Iris pigment epithelial cell (primary cell): ENCODE measurements at regions not wholly inside any gene's neighbourhood (a gene's known extent, or its start where the extent isn't known, plus 50 kb on each side); places are given as distances from the start of the nearest gene placed in this dataset.
"Not testable (repeated sequence)": the region's sequence is repeated elsewhere in the genome, so short reads cannot be mapped to it uniquely, and the experiment has no call there.

Source experiments
- DNase-seq: peaks from one replicate; pipeline ENCODE4 v3.0.0-alpha.2; 2011; ENCODE audit warnings: low read depth

DNA sequence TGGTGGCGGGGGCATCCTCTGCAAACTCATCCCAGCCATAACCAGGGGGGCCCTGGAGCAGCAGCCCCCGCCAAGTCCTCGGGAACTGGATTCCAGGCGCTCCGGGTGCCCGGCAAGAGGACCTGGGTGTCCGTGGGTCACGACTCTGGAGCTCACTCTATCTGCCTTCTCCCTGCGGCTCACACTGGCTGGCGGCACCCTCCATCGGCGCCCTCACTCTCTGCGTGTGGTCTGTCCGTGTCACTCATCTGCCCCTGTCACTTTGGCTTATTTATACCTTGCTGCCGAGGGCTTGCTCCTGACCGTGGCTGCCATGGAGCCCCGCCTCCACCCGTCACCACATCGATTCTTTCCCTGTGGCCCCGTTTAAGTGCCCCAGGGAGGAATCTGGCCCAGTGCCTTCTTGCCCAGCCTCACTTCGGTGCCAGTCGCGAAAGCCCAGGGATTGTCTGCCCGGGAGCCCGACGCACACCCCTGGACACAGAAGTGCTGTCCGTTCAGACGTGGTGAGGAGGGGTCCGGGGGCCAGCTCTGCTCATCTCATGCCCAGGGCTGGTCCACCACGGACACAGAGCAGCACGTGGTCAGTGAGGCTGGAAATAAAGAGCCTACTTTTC lies 115.7 kb upstream of the ZNF469 start:
- DNase-seq, result not testable (repeated sequence)

DNA sequence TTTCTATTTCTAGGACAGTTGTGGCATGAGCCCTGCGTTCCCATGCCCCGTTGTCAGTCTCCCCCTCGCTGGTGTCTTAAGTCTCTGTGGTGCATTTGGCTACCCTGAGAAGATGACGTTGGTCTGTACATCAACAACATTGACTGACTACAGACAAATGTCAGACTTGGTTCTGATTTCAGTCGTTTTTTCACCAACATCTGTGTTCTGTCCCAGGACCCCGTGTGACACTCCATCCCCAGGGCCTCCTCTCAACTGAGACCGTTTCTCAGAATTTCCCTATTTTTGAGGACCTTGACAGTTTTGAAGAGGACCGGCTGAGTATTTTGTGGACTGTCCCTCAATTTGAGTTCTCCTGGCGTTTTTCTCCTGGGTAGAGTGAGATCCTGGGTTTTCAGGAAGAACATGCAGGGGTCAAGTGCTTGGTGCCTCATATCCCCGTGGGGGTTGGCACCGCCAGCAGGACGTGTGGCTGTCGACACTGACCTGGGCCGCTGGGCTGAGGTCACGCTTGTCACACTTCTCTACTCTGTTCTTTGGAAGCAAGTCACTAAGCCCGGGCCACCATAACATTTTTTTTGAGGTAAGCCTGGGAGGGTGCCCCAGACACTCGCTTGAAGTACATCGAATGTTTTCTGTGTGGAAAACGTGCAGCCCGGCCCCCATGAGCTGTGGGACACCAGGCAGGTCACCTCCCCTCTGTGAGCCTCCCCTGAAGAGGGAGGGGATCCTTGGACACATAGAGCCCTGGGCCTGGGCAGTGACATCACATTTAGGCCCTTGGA lies 114.4 kb upstream of the ZNF469 start:
- not testable (repeated sequence) for DNase-seq

DNA sequence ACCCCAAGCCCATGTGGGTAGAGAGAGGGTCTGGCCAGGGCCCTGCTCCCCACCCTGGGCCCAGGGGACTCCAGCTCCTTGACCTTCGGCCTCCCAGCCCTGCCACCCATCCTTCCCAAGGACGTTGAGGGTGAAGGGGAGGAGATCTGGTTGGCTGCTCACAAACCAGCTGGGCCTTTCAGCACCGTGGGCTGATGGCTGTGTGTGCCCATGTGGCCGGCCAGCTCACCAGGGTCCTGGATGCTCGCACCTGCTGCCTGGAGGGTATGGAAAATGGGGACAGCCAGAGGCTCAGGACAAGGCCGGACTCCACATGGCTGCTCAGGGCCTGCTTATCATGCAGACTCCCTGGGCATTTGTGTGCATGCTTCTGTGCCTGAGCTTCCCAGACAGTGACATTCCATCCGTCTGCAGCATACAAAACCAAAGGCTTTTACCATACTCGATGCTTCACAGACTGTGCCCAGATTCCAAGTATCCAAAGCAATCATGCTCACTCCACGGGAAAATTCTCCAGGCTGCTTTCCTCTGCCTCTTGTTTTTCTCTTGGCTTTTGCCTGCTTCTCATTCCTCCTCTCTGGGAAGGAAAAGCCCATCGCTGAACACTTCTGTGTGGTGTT lies 112.5 kb upstream of the ZNF469 start:
- not testable (repeated sequence) for DNase-seq

DNA sequence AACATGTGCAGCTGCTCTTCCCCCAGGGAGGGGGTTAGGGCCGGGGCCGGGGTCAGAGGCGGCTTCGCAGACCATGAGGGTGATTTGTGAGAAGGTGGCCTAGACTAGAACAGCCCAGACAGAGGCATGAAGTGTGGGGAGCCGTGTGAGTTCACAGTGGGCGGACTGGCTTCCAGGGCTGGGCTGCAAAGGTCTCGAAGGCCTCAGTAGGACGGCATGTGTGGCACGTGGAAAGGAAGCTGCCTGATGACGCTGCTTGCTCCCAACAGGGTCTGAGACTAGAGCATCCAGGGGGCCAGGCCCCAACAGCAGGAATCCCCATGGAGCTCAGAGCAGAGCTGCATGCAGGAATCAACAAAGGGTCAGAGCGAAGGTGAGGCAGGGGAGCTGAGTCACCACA lies 111.5 kb upstream of the ZNF469 start:
- DNase-seq, result not testable (repeated sequence)

DNA sequence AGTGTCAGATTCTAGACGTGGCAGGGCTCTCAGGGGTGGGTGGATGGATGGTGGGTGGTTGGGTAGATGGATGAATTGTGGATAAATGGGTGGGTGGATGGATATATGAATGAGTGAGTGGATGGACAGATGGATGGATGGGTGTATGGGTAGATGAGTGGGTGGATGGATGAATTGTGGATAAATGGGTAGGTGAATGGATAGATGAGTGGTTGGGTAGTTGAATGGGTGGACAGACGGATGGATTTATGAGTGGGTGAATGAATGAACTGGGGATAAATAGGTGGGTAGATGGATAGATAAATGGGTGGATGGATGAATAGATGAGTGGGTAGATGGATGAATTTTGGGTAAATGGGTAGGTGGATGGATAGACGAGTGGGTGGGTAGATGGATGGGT lies 111.0 kb upstream of the ZNF469 start:
- not testable (repeated sequence) for DNase-seq

DNA sequence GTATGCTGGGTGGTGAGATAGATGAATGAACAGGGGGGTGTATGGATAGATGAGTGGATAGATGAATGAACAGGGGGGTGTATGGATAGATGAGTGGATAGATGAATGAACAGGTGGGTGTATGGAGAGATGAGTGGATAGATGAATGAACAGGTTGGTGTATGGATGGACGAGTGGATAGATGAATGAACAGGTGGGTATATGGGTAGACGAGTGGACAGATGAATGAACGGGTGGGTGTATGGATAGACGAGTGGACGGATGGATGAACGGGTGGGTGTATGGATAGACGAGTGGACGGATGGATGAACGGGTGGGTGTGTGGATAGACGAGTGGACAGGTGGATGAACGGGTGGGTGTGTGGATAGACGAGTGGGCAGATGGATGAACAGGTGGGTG lies 110.3 kb upstream of the ZNF469 start:
- DNase-seq, result not testable (repeated sequence)

DNA sequence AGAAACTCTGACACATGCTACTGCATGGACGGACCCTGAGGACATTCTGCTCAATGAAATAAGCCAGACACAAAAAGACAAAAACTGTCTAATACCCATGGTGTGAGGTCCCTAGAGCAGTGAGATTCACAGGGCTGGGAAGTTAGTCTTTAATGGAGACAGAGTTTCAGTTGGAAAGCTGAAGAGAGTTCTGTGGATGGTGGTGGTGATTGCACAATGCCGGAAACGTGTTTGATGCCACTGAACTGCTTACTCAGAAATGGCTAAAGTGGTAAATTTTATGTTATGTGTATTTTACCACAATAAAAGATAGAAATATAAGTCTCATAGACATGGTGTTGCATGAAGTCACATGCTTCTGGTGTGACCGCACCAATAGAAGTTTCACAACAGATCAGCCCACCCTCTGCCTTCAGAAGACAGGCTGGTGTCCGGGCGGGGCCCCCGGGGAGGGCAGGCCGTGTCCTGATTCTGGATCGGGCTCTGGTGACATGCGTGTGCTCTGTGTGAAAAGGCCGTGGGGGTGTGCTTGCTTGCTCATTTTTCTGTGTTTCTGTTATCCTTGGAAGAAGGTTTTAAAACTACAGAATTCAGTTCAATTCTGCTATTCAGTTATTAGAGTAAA lies 108.5 kb upstream of the ZNF469 start:
- not testable (repeated sequence) for DNase-seq

DNA sequence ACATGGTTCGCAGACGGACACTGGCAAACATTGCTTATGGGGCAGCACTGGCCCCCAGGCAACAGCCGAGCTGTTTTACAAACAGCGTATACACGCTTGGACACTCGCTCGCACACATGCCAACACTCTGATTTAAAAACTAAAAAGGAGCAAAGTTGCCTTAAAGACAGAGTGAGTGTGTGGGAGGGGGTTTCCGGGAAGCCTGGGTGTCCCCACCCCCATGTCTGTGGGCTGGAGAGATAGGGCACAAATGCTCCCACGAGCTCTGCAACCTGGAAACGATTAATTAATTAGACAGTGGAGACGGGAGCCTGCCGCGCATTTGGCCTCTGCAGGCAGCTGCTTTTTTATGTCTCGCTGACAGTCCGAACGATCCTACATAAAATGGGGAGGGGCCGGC lies 107.9 kb upstream of the ZNF469 start:
- DNase-seq, result no peak

DNA sequence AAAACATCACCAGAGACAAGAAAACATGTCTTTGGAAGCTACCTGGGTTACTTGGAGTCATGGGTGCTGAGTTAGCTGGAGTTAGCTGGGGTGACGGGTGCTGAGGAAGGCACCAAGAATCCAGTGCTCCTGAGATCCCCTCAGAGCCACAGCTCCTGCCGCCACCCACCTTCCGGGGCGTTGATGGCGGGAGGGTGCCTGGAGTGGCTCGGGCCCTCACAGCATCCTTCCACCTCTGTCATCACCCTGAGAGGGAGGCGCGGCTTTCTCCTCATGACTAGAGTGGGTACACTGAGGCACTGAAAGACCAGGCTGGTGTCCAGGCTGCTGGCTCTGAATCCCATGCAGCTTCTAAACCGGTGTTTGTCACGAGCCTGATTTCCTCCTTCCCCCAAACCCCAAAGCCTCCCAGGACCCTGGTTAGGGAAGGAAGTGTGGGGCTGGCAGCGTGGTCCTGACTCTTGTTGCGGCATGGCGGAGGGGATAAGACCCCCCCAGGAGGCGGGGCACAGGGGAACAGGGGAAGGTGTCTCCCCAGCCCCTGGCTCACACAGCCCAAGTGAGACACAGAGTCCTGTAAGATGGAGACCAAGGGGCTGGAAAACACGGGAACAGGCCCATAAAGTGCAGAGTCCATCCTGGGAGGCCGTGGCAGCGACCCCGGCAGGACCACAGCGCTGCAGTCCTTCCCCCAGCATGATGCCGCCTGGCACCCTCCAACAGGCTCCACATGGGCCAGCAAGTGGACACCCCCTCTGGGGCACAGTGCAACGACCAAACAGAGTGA lies 107.2 kb upstream of the ZNF469 start:
- DNase-seq, result not testable (repeated sequence)

DNA sequence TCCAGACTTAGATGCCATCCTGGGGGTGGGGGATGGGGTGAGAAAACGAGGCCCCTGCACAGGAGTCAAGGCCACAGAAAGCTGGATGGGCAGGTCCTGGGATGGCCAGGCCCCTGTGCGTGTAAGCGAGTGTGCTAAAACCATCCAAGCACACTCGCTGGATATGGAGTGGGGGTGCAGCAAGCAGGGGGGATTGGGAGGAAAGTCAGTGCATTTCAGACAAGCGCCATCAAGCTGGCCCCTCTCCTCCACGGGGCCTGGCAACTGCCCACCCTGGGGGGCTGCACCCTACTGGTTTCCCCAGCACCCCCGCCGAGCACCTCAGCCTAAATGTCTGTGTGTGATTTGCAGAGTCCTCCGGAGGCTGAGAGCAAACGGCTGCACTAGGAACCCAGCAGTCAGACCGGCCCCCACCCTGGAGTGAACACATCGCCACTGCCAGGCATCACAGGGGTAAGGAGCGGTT lies 106.6 kb upstream of the ZNF469 start:
- DNase-seq, result not testable (repeated sequence)

DNA sequence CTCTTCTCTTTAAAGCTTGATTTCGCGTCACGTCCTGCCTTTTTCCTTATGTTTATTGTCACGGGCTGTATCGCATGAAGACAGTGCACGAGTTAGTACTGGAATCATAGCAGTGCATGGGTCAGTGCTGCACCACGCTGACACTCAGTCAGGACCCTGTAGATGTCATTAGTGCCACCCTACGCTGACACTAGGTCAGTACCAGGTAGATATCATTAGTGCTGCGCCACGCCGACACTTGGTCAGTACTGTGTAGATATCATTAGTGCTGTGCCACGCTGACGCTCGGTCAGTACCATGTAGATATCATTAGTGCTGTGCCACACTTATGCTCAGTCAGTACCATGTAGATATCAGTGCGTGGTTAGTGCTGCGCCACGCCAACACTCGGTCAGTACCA lies 106.2 kb upstream of the ZNF469 start:
- DNase-seq, result no peak

DNA sequence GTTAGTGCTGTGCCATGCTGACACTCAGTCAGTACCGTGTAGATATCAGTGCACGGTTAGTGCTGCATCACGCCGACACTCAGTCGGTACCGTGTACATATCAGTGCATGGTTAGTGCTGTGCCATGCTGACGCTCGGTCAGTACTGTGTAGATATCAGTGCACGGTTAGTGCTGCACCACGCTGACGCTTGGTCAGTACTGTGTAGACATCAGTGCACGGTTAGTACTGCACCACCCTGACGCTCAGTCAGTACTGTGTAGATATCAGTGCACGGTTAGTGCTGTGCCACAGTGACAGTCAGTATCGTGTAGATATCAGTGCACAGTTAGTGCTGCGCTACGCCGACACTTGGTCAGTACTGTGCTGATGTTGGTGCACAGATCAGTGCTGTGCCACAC lies 102.8 kb upstream of the ZNF469 start:
- no peak for DNase-seq

DNA sequence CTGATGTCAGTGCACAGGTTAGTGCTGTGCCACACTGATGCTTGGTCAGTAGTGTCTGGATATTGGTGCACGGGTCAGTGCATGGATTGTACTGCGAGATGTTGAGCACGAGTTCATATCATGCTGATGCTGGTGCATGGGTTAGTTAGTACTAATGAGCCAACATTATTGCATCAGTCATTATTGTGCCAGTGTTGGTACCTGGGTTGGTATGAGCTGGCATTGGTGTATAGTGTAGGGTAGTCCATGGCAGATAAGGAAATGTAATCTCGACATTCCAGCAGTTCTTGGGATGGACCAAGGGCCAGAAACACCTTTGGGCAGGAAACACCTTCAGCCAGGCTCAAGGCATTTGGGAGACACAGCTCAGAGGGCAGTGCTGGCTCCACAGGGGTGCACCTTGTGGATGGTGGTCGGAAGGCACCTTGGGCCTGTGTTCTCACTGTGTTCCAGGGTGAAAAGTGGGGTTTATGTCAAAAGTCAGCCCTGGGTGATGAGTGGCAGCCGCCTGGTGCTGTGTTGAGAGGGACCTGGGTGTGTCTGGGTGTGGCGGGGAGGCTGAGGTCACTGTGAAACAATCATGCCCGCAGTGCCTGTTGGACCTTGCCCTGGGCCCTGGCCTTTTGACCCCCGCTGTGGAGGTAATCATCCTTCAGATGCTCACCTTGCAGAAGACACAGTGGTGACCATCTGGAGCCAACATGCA lies 100.7 kb upstream of the ZNF469 start:
- no peak for DNase-seq

DNA sequence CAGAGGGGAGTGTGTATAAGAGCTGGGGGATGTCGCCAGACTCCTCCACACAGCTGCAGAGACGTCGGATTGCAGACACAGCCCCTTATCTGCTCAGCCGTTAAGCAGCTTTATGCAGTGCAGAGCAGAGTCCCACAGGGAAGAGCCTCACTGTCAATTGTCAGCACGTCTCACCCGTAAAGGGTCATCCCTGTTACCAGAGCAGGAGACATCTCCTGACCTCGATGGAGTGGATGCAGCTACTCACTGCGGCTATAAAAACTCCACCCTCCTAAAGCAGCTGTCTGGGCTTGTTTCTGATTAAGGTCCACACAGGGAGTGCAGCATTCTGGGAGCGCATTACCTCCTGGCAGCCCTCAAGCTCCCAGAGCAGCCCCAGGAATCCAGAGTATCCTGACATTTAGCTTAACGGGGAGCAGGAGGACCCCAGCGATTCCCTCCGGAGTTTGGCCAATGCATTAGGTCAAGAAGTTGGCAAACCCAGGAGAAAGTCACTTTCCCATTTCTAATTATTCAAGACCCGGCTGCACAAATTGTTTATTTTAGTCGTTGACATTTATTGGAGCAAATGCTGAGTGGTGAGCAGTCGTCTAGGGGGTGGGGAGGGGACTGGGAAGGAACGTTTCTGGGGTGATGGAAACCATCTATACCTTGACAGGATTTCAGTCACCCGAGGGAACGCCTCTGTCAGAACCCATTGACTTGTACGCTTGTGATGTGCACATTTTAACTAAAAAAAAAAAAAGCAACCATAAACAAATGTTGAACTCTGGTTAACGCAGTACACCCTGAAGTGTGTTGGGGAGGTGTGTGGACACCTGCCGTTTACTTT lies 100.0 kb upstream of the ZNF469 start:
- DNase-seq, result no peak

DNA sequence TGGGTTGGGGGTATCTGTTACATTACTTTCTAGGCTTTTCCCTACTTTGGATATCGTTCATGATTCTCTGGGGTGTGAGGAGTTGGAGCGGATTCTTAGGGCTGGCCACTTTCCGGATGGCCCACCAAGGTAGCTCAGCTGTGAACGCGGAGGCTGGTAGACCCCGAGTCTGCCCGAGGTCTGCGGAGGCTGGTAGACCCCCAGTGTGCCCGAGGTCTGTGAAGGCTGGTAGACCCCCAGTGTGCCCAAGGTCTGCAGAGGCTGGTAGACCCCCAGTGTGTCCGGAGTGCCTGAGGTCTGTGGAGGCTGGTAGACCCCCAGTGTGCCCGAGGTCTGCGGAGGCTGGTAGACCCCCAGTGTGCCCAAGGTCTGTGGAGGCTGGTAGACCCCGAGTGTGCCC lies 99.2 kb upstream of the ZNF469 start:
- DNase-seq, result no peak

DNA sequence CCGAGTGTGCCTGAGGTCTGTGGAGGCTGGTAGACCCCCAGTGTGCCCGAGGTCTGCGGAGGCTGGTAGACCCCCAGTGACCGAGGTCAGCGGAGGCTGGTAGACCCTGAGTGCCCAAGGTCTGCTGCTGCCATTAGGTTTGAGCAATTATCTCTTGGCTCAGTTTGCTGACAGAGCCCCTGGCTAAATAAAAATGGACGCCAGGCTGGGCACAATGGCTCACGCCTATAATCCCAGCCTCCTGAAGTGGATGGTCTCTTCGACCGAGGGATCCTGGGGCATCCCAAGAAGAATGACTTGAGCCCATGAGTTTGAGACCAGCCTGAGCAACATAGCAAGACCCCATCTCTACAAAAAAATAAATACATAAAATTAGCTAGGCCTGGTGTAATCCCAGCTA lies 98.7 kb upstream of the ZNF469 start:
- DNase-seq, result no peak

DNA sequence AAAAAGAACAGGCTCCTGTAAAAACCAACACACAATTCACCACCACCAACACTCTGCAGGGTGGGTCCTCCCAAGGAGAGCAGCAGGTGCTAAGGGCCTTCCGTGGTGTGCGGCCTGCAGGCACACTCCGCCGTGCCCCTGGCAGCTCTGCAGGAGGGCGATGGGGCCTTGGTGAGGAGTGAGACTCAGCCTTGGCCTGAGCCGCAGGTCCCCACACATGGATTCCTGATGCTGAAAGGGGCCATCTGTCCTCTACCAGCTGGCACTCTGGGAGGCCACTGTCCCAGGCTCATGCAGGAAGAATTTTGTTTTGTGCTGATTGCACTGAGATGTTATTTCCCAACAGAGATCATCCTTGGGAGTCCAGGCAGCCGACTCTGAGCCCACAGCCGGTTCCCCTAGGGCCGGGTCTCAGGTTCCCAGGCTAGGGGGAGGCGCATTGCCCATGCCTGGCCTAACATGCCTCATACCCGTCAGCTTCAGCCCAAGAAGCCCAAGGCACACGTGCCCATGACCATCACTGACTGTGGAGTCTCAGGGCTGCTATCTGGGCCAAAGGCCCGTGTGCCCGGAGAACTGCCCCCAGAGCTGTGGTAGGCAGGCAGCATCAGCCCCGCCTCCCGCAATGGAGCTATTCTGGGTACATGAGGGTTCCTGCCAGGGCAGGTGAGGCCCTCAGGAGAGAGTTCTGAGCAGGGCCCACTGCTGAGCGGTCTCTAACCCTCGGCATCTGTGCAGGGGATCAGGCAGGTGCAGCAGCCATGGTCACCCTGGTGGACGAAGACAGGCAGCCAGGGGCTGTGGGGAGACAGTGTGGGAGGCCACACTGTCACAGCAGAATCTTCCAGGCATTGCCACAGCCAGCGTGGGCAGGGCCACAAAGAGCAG lies 97.9 kb upstream of the ZNF469 start:
- DNase-seq, result no peak

DNA sequence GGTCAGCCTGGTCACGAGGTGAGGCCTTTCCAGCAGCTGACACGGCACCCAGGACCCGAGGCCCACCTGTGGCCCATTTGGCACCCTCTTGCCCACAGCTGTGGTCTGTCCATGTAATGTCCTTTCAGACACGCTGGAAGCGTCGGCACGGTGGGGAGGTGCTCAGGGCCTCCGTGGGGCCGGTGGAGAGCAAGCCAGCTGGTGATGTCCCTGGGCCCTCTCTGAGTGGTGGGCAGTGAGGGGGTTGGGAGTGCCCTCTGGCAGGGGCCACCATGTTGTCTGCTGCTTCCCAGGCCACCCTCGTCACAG lies 97.3 kb upstream of the ZNF469 start:
- no peak for DNase-seq

DNA sequence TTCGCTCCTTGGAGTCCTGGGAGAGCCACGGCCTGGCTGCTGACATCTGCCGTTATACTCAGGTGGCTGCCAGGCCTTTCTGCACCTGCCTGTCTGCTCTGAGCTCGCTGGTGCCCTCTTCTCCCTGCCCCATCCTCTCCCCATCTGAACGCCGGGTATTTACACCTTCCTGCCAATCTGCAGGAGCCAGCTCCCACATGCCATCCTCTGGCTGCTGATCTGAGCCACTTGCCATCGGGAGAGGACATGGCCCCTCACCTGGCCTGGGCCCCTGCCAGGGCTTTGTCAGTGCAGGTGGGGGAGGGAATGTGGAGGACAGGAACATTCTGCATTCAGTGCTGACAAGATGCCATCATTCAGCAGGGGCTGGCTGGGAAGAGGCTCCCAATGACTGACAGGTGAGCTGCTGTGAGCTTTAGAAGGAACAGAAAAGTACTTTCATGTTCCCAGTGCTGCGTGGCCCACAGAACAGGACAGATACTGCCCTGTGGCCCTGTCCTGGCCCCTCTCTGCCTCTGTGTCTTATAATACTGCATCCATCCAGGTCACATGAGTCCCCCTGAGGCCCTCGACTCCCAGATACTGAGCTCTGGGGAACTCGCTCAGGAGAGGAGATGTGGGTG lies 96.3 kb upstream of the ZNF469 start:
- DNase-seq, result no peak
